AML-193 (cell line): ENCODE measurements at regions not wholly inside any gene's neighbourhood (a gene's known extent, or its start where the extent isn't known, plus 50 kb on each side); places are given as distances from the start of the nearest gene placed in this dataset.
"Not testable (repeated sequence)": the region's sequence is repeated elsewhere in the genome, so short reads cannot be mapped to it uniquely, and the experiment has no call there.

Source experiments
- DNase-seq, 2 experiments: peaks; one replicate each; lab custom pipeline; 2025; lab: John Stamatoyannopoulos, UW

DNA sequence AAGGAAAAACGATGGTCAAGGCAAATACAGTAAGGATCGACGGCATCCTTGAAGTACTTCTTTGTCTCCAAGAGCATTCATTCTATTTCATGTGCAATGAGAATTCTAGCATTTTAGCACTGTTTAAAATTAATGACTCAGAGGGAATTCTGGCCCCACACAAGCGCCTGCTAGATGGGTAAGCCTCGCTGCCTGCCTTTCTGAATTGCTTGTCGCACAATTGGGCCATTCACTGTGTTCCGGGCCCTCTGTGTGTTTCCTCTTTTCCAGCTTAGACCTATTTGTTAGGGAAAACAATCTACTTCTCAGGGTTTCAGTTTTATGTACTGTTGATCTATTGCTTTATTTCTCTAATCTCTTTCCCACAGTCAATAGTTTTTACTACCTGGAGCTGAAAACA lies 204.7 kb upstream of the ZNF32 start:
- no peak for DNase-seq

GRCh38 chr10:43852644-43853214 lies 204.0 kb upstream of the ZNF32 start:
- no peak for DNase-seq

DNA sequence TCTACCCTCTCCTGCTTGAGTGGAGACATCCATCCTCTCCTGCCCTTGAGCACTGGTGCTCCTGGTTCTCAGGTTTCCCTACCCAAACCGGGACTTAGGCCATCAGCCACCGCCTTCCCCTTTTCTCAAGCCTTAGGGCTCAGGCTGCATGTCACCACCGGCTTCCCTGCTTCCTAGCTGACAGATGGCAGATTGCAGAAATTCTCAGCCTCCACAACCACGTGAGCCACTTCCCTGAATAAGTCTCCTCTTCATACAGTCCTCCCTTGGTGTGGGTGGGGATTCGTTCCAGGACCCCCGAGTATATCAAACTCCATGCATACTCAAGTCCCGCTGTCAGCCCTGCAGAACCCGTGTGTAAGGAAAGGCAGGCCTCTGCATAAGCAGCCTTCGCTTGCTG lies 203.5 kb upstream of the ZNF32 start:
- no peak for DNase-seq

GRCh38 chr10:43851030-43851429 lies 202.3 kb upstream of the ZNF32 start:
- DNase-seq: no peak

- DNase-seq: no peak
Observed at GRCh38 chr10:43849551-43849950, 200.9 kb upstream of the ZNF32 start.

GRCh38 chr10:43846968-43847367 lies 198.3 kb upstream of the ZNF32 start:
- no peak for DNase-seq

- no peak for DNase-seq
Observed at GRCh38 chr10:43846187-43846680, 197.6 kb upstream of the ZNF32 start.

DNA sequence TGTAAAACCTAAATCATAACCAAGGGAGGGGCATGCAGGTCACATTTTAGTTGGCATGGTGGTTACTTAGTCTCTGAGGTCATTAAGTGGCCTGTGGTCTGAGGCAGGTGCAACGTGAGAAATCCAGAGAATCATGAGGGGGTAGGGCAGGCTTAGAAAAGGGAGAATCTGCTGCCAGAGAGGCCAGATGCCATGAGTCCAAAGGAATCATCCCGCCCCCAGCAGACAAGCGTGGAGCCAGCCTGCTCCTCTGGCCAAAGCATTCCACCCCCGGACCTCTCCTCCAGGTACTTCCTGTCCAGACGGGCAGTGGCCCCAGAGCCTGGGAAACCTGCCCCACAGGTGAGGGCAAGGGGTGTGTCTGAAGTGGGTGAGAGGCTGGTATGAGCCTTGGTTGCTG lies 196.4 kb upstream of the ZNF32 start:
- DNase-seq: no peak

DNA sequence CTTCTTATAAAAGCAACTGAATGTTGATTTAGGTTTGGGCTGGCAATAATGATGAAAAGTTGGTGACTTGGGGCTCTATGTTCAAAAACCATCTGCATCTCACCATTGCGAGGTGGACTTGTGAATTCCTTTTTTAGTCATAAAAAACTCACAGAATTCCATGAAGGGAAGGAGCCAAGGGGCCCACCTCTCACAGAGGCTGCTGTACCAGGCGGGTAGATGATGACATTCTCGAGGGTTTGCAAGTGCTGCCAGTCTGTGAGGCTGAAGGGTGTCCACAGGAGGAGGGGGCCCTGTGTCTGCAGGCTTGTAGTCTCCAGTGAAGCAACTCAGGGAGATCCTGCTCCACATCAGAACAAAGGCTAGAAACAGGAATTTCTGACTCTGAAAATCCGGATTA lies 195.5 kb upstream of the ZNF32 start:
- DNase-seq: no peak

GRCh38 chr10:43843321-43844101 lies 194.8 kb upstream of the ZNF32 start:
- DNase-seq: no peak

DNA sequence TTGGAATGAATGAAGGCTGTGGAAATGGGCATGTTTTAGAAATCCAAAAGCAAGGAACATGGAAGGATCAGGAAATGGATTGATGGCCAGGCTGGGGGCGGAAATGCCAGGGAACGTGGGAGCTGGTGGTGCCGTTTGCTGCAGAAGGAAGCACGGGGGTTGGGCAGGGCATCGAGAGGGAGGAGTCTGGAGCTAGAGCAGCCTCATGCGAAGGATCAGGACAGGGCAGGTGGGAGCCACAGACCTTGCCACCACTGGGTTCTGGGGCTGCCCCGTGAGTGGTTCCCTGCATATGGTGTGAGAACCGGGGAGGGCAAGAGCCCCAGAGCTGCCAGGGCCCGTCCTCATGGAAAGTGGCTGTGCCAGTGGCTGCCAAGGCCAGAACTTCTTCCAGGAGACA lies 193.8 kb upstream of the ZNF32 start:
- no peak for DNase-seq

DNA sequence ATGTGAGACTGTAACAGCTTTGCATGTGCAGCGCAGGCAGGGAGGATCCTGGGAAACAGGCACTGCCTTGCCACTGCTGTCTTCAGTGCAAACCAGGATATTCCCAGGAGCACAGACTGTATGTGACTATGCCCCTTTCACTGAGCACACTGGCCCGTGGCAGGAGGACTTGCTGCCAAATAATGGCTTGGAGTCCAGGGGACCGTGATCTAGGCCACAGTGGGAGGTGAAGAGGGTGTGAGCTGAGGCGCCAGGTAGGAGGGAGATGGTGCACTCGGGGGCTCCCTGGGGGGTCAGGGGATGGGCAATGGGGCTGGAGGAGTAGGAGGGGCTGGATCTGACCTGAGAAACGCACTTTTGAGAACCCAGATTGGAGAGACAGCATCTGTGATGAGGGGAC lies 193.4 kb upstream of the ZNF32 start:
- DNase-seq: no peak

- DNase-seq: no peak
Observed at GRCh38 chr10:43839973-43840372, 191.3 kb upstream of the ZNF32 start.

DNA sequence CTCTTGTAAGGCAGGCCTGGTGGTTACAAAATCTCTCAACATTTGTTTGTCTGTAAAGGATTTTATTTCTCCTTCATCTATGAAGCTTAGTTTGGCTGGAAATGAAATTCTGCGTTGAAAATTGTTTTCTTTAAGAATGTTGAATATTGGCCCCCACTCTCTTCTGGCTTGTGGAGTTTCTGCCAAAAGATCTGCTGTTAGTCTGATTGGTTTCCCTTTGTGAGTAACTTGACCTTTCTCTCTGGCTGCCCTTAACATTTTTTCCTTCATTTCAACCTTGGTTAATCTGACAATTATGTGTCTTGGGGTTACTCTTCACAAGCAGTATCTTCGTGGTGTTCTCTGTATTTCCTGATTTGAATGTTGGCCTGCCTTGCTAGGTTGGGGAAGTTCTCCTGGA lies 186.1 kb upstream of the ZNF32 start:
- DNase-seq: not testable (repeated sequence)

DNA sequence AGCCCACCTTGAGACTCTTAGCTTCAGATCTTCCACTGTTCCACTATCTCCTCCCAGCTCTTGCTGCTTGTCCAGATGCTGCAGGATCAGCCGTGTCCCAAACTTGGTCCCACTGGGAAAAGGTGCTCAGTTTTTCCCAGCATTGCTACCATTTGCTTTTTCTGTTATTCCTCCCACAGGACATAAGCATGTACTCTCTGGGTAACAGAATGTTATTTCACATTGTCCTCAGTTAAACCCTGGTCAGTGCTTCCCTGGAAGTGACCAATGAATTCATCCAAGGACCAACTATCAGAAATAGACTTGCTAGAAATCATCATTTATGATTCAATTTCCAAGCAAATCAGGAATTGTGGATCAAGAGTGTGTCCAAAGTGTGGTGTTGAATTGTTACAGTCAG lies 179.2 kb upstream of the ZNF32 start:
- no peak for DNase-seq

DNA sequence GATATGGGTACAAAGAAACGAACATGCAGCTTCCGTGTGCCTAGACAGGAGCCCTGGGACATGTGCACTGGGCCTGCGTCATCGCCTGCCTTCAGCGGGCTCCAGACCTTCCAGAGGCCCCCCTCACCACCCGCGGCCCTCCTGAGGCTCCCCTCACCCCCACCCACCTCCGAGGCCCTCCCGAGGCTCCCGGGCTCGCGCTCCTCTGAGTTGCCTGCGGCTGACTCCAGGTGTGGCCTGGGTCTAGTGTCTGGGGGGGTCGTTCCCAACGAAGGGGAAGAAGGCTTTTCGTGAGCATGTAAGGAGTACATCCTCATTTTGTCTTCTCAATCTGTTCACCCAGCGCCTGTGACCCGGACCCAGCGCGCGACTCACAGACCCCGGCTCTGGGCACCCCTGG lies 177.3 kb upstream of the ZNF32 start:
- no peak for DNase-seq

DNA sequence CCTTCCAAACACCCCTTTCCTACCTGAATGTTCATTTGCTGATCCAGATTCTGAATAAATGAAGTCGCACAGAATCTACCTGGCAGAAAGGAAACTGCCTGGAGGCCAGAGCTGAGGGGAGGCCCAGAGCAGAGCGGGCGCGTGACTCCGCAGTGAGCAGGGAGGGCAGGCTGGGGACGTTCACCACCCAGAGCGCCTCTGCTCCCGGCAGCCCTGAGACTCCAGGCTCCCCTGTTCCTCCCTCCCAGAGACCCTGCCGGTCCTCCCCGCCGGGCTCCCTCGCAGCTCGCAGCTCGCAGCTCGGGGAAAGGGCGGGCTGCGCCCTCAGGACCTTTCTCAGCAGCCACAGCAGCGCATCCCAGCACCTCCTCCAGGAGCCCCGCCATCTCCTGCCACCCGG lies 176.7 kb upstream of the ZNF32 start:
- no peak for DNase-seq

- DNase-seq: no peak
Observed at GRCh38 chr10:43824934-43825333, 176.3 kb upstream of the ZNF32 start.

- no peak for DNase-seq
Observed at GRCh38 chr10:43822631-43823580, 174.2 kb upstream of the ZNF32 start.

GRCh38 chr10:43821103-43821502 lies 172.4 kb upstream of the ZNF32 start:
- no peak for DNase-seq

DNA sequence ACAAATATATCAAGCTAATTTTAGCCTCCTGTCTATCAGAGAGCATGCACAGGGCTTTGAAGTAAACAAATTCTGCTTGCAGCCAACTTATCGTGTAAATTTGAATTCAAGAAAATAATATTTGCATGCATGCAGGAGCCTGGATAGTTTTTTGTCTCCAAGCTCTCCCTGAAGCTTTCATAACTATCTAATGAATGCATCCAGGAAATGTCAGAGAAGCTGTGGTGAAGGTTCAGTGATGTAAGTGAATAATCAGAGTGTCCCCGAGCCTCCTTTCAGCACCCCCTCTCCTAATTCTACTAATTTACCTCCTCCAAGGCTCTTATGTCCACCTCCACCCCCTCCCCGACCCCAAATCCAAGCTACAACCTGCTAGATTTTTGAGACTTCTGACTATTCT lies 172.0 kb upstream of the ZNF32 start:
- DNase-seq: no peak

GRCh38 chr10:43819464-43820230 lies 171.0 kb upstream of the ZNF32 start:
- DNase-seq: no peak
